GM12878 (cell line): ENCODE measurements at regions not wholly inside any gene's neighbourhood (a gene's known extent, or its start where the extent isn't known, plus 50 kb on each side); places are given as distances from the start of the nearest gene placed in this dataset.

Experiments
- ATAC-seq: fragments of 200-7000 bp; cut with Tn5 transposase; 3 replicates; pipeline ENCODE4 v1.9.1; 2020; ENCODE audit warnings: mild to moderate bottlenecking, moderate library complexity
- BruUV-seq: library from RNA; stranded (reverse); fragments of 400-500 nt; replicated peaks from 2 replicates; lab custom pipeline; 2021; lab: Mats Ljungman, UMichigan
- CTCF ChIA-PET: fragments of 300-600 bp; sonication (Branson Sonifier 250); formaldehyde crosslinking; extraction: SDS; loops from one replicate; lab custom pipeline; 2021; ENCODE audit warnings: inconsistent platforms; lab: Yijun Ruan, JAX
- POLR2A ChIA-PET: fragments of 350-600 bp; formaldehyde crosslinking; extraction: SDS; loops from one replicate; lab custom pipeline; 2021; ENCODE audit warnings: inconsistent platforms; lab: Charles Lee
- RAD21 ChIA-PET: fragments of 300-600 bp; sonication (Branson Sonifier 250); formaldehyde crosslinking; loops from one replicate; lab custom pipeline; 2023; ENCODE audit warnings: antibody characterized with exemption; ENCODE audit not compliant: unreplicated experiment; lab: Charles Lee
- SMC1A ChIA-PET: fragments of 300-600 bp; sonication (Branson Sonifier 250); formaldehyde crosslinking; loops from one replicate; lab custom pipeline; 2023; ENCODE audit not compliant: unreplicated experiment, uncharacterized antibody; lab: Charles Lee
- DNase-seq: peaks from one replicate; pipeline ENCODE4 v3.0.0-alpha.2; 2011; ENCODE audit warnings: low read depth, low spot score
- FAIRE-seq: peaks from 3 replicates; lab custom pipeline; 2011; peaks lifted over from hg19 to GRCh38; lab: Jason Lieb, UNC
- H2AFZ ChIP-seq: 2 replicates; pipeline ENCODE4 v1.6.0; 2011; ENCODE audit warnings: low read depth, low read length, control low read depth; ENCODE audit not compliant: control insufficient read depth
- H3K27ac ChIP-seq: 2 replicates; pipeline ENCODE4 v1.5.1; 2011; ENCODE audit warnings: control low read depth; ENCODE audit not compliant: control insufficient read depth, insufficient read depth
- H3K27me3 ChIP-seq, 2 experiments: replicated peaks in 1 of 2; 2 replicates each; pipeline versions ENCODE4 v1.6.0 to v1.6.1; 2011; ENCODE audit warnings: low read length in 1 of 2; ENCODE audit not compliant: control insufficient read depth in 2 of 2, insufficient read depth in 2 of 2
- H3K36me3 ChIP-seq, 2 experiments: 2 replicates each; pipeline ENCODE4 v1.5.1; 2011; ENCODE audit warnings: low read length in 1 of 2; ENCODE audit not compliant: control insufficient read depth in 2 of 2, insufficient read depth in 2 of 2
- H3K4me1 ChIP-seq: 2 replicates; pipeline ENCODE4 v1.6.1; 2011; ENCODE audit warnings: mild to moderate bottlenecking, low read length, moderate library complexity, mixed read lengths; ENCODE audit not compliant: control insufficient read depth, insufficient read depth
- H3K4me2 ChIP-seq: 2 replicates; pipeline ENCODE4 v1.6.0; 2011; ENCODE audit warnings: control low read depth; ENCODE audit not compliant: control insufficient read depth, insufficient read depth
- H3K4me3 ChIP-seq: fragments of 200-600 bp; sonication (generic); 2 replicates; pipeline ENCODE4 v1.5.1; 2016
- H3K79me2 ChIP-seq: 2 replicates; pipeline ENCODE4 v1.6.0; 2011; ENCODE audit warnings: low read length; ENCODE audit not compliant: control insufficient read depth, insufficient read depth
- H3K9ac ChIP-seq: 2 replicates; pipeline ENCODE4 v1.8.0; 2011; ENCODE audit warnings: low read length, control low read depth, mixed read lengths; ENCODE audit not compliant: control insufficient read depth, insufficient read depth
- H3K9me3 ChIP-seq: replicated peaks from 3 replicates; pipeline ENCODE4 v1.5.1; 2011; ENCODE audit warnings: mild to moderate bottlenecking, low read length; ENCODE audit not compliant: control insufficient read depth, insufficient read depth
- H4K20me1 ChIP-seq: 2 replicates; pipeline ENCODE4 v1.6.0; 2011; ENCODE audit not compliant: control insufficient read depth, insufficient read depth
- ASH2L ChIP-seq: fragments of 300-600, 200-600 bp; sonication (generic); IDR thresholded peaks from 2 replicates; pipeline ENCODE4 v1.6.1; 2017; ENCODE audit warnings: low read depth, mild to moderate bottlenecking, borderline replicate concordance
- CBX3 ChIP-seq: fragments of 200-600 bp; sonication (generic); IDR thresholded peaks from 2 replicates; pipeline ENCODE4 v1.6.1; 2016; ENCODE audit warnings: low read depth, borderline replicate concordance
- E2F4 ChIP-seq: IDR thresholded peaks from 2 replicates; pipeline ENCODE4 v1.6.1; 2012; ENCODE audit warnings: low read depth, low read length, improper control_type of control experiment
- MLLT1 ChIP-seq: fragments of 450-650 bp; IDR thresholded peaks from 2 replicates; pipeline ENCODE4 v1.6.1; 2016; ENCODE audit warnings: mild to moderate bottlenecking
- MYC ChIP-seq: IDR thresholded peaks from 2 replicates; pipeline ENCODE4 v1.6.1; 2011; ENCODE audit warnings: mild to moderate bottlenecking, low read length, moderate library complexity, inconsistent platforms; ENCODE audit not compliant: insufficient read depth, insufficient replicate concordance, insufficient read length, severe bottlenecking
- PAX8 ChIP-seq: fragments of 450-650 bp; IDR thresholded peaks from 2 replicates; pipeline ENCODE4 v1.6.1; 2017; ENCODE audit warnings: mild to moderate bottlenecking, moderate library complexity
- PRDM15 ChIP-seq: fragments of 450-650 bp; formaldehyde crosslinking; IDR thresholded peaks from 2 replicates; pipeline ENCODE4 v1.4.0; 2020; ENCODE audit warnings: mild to moderate bottlenecking, moderate library complexity
- RBBP5 ChIP-seq: fragments of 200-600 bp; sonication (generic); conservative IDR thresholded peaks from 2 replicates; pipeline ENCODE4 v1.6.1; 2016
- WGBS: methylation state at CpG from one replicate; pipeline ENCODE4 v1.1.6; 2016; ENCODE audit warnings: low lambda C conversion rate; ENCODE audit not compliant: insufficient replicate concordance, insufficient coverage; ENCODE audit errors: missing lambda C conversion rate; 5-methylcytosine and 5-hydroxymethylcytosine counted together
- in situ Hi-C: fragments of 300-500 bp; cut with MboI; formaldehyde crosslinking; loops from 9 replicates; pipeline ENCODE4 v1.14.3; 2018; ENCODE audit warnings: mixed read lengths
- intact Hi-C: fragments of 100-400 bp; cut with micrococcal nuclease; formaldehyde crosslinking; loops from one replicate; pipeline ENCODE4 v1.14.2; 2022; ENCODE audit not compliant: unreplicated experiment
- TF ChIP-seq, protein P1 (sequence below): fragments of 450-650 bp; conservative IDR thresholded peaks from 2 replicates; pipeline ENCODE4 v1.6.1; 2017; ENCODE audit warnings: mild to moderate bottlenecking, moderate library complexity

DNA sequence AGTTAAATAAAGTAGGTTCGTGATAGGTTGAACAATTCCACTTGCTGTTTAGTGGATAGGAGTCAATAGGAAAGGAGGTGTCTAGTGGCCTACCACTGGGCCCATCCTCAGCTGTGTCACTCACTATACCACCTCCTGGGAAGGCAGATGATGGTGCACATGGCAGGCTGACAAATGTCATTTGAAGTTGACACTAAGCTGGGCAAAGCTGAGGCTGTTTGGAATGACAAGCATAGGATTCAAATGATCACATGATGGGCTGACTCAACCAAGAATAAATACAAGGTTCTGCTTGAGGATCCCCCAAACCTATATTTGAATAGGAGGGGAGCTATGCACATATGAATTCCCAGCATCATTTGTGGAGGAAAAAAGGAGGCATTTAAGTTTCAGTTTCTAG is 489.8 kb downstream of the RPS24 start (continued):
- TF ChIP-seq PRDM15 (CRISPR knock-in tag) (no peak), MLLT1 (no peak), MYC (no peak)

GRCh38 chr10:78524342-78524741 is 490.7 kb downstream of the RPS24 start:
- POLR2A ChIA-PET, result no interaction called here
- no peak for DNase-seq
- SMC1A ChIA-PET, result no interaction called here

More at GRCh38 chr10:78524342-78524741, 490.7 kb downstream of the RPS24 start:
- Histone ChIP-seq H4K20me1 (no peaks in the 10 kb centered on the region), H2AFZ (no peak overlapping the region), H3K4me3 (no peak overlapping the region), H3K79me2 (no peaks in the 10 kb centered on the region), H3K4me1 (no peaks in the 10 kb centered on the region), H3K27me3 (no peaks in the 10 kb centered on the region), H3K9ac (no peak overlapping the region)
- intact Hi-C loops, result no loop called here
- BruUV-seq, result no TSS peak
- TF ChIP-seq CBX3, result no peak
- no peak for TF ChIP-seq ASH2L
- TF ChIP-seq RBBP5, result no peak
- TF ChIP-seq, protein P1, sequence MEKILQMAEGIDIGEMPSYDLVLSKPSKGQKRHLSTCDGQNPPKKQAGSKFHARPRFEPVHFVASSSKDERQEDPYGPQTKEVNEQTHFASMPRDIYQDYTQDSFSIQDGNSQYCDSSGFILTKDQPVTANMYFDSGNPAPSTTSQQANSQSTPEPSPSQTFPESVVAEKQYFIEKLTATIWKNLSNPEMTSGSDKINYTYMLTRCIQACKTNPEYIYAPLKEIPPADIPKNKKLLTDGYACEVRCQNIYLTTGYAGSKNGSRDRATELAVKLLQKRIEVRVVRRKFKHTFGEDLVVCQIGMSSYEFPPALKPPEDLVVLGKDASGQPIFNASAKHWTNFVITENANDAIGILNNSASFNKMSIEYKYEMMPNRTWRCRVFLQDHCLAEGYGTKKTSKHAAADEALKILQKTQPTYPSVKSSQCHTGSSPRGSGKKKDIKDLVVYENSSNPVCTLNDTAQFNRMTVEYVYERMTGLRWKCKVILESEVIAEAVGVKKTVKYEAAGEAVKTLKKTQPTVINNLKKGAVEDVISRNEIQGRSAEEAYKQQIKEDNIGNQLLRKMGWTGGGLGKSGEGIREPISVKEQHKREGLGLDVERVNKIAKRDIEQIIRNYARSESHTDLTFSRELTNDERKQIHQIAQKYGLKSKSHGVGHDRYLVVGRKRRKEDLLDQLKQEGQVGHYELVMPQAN, result no peak
- no peak for TF ChIP-seq E2F4
- TF ChIP-seq PAX8, result no peak
- TF ChIP-seq, all 136 proteins: peak for 0
- Histone ChIP-seq H3K36me3 (no peaks in the 10 kb centered on the region), H3K4me2 (no peak overlapping the region), H3K9me3 (no peaks in the 10 kb centered on the region), H3K27ac (no peak overlapping the region)
- no peak for ATAC-seq
- in situ Hi-C loops, result no loop called here
- FAIRE-seq, result no peak
- ChIA-PET CTCF (interaction anchor here (1.2 kb wide), 1 partner anchor 671 kb away, joined by 3 read pairs; no protein-coding TSS in a partner anchor), RAD21 (interaction anchor here (0.7 kb wide), 1 partner anchor 13 kb away, joined by 3 read pairs; no protein-coding TSS in a partner anchor)
- WGBS, result 21% methylated on average over 5 of the region's 5 CpGs
